ENCODE measurements at regions not wholly inside any gene's neighbourhood (a gene's known extent, or its start where the extent isn't known, plus 50 kb on each side); places are given as distances from the start of the nearest gene placed in this dataset.

- no peaks in the 10 kb centered on the region for H3K79me2 ChIP-seq (ENCODE audit: insufficient read depth, low read depth, low read length)
- no peak overlapping the region for H2AFZ ChIP-seq (ENCODE audit: low read length)
- no TSS peak for BruUV-seq (replicated peaks)
- ChIA-PET CTCF (ENCODE audit: unreplicated experiment) (no interaction called here), POLR2A (interaction anchor here (0.5 kb wide), 1 partner anchor 160 kb away, joined by 3 read pairs; no protein-coding TSS in a partner anchor)
- H3K36me3 ChIP-seq (ENCODE audit: insufficient read depth, low read length), result no peaks in the 10 kb centered on the region
- H3K4me2 ChIP-seq (ENCODE audit: low read length), result no peak overlapping the region
- no peak overlapping the region for H3K27ac ChIP-seq (ENCODE audit: low read depth, low read length, poor library complexity, severe bottlenecking)
- H3K9me3 ChIP-seq (ENCODE audit: low read length), result no peaks in the 10 kb centered on the region
- no peak for DNase-seq (ENCODE audit: low spot score)
- TF ChIP-seq EZH2phosphoT487 (IDR thresholded peaks at IDR 0.05; ENCODE audit: borderline replicate concordance, low read depth, low read length), result no peak
- TF ChIP-seq CTCF (conservative IDR thresholded peaks at IDR 0.05; ENCODE audit: low read length), result no peak
- no peaks in the 10 kb centered on the region for H3K4me1 ChIP-seq (ENCODE audit: insufficient read depth, low read length, poor library complexity, severe bottlenecking)
- no peaks in the 10 kb centered on the region for H3K9me2 ChIP-seq (ENCODE audit: insufficient read depth, low read length)
- no peak overlapping the region for H3K4me3 ChIP-seq (ENCODE audit: low read depth, low read length, poor library complexity, severe bottlenecking)
- intact Hi-C loops (cut with micrococcal nuclease; ENCODE audit: unreplicated experiment), result no loop called here
- no peaks in the 10 kb centered on the region for H4K20me1 ChIP-seq (ENCODE audit: insufficient read depth, low read length)
These were observed 462.1 kb upstream of the GRAMD2B start for GRCh38 chr5:125961150-125961549.

- BruUV-seq (replicated peaks), result no TSS peak
- CTCF ChIA-PET (ENCODE audit: unreplicated experiment), result no interaction called here
- no peak overlapping the region for H3K4me2 ChIP-seq (ENCODE audit: low read length)
These were observed 457.6 kb upstream of the GRAMD2B start for GRCh38 chr5:125965577-125965976.

More at GRCh38 chr5:125965577-125965976, 457.6 kb upstream of the GRAMD2B start:
- POLR2A ChIA-PET, result interaction anchor here (0.6 to 1.2 kb wide), 5 partner anchors 8 to 305 kb away, joined by 3 to 7 read pairs (median 3); no protein-coding TSS in a partner anchor
- H3K36me3 ChIP-seq (ENCODE audit: insufficient read depth, low read length), result no peaks in the 10 kb centered on the region
- no peak overlapping the region for H2AFZ ChIP-seq (ENCODE audit: low read length)
- no peaks in the 10 kb centered on the region for H4K20me1 ChIP-seq (ENCODE audit: insufficient read depth, low read length)
- H3K9me3 ChIP-seq (ENCODE audit: low read length), result no peaks in the 10 kb centered on the region
- no peak for DNase-seq (ENCODE audit: low spot score)
- TF ChIP-seq EZH2phosphoT487 (IDR thresholded peaks at IDR 0.05; ENCODE audit: borderline replicate concordance, low read depth, low read length), result no peak
- no peak for TF ChIP-seq CTCF (conservative IDR thresholded peaks at IDR 0.05; ENCODE audit: low read length)
- no peaks in the 10 kb centered on the region for H3K9me2 ChIP-seq (ENCODE audit: insufficient read depth, low read length)
- no peak overlapping the region for H3K27ac ChIP-seq (ENCODE audit: low read depth, low read length, poor library complexity, severe bottlenecking)
- no peaks in the 10 kb centered on the region for H3K79me2 ChIP-seq (ENCODE audit: insufficient read depth, low read depth, low read length)
- no peak overlapping the region for H3K4me3 ChIP-seq (ENCODE audit: low read depth, low read length, poor library complexity, severe bottlenecking)
- H3K4me1 ChIP-seq (ENCODE audit: insufficient read depth, low read length, poor library complexity, severe bottlenecking), result no peaks in the 10 kb centered on the region
- intact Hi-C loops (cut with micrococcal nuclease; ENCODE audit: unreplicated experiment), result no loop called here
